WERI-Rb-1 (cell line): ENCODE measurements at regions not wholly inside any gene's neighbourhood (a gene's known extent, or its start where the extent isn't known, plus 50 kb on each side); places are given as distances from the start of the nearest gene placed in this dataset.
"Not testable (repeated sequence)": the region's sequence is repeated elsewhere in the genome, so short reads cannot be mapped to it uniquely, and the experiment has no call there.

Experiments
- DNase-seq: peaks from one replicate; pipeline ENCODE4 v3.0.0-alpha.2; 2020
- H3K27ac ChIP-seq: fragments of 250-450 bp; sonication (Bioruptor Pico); 2 replicates; pipeline ENCODE4 v1.5.1; 2020; ENCODE audit warnings: mild to moderate bottlenecking, moderate library complexity
- H3K27me3 ChIP-seq: fragments of 250-450 bp; sonication (Bioruptor Pico); 2 replicates; pipeline ENCODE4 v1.5.1; 2021; ENCODE audit warnings: mild to moderate bottlenecking, low read depth, moderate library complexity; ENCODE audit not compliant: insufficient read depth, severe bottlenecking
- H3K36me3 ChIP-seq: fragments of 250-450 bp; sonication (Bioruptor Pico); 2 replicates; pipeline ENCODE4 v1.5.1; 2020; ENCODE audit warnings: mild to moderate bottlenecking, moderate library complexity
- H3K4me3 ChIP-seq: 2 replicates; pipeline ENCODE4 v1.5.1; 2011; ENCODE audit warnings: low read depth, mild to moderate bottlenecking, control low read depth, low read length
- H3K9me3 ChIP-seq: fragments of 250-450 bp; sonication (Bioruptor Pico); 2 replicates; pipeline ENCODE4 v1.5.1; 2021; ENCODE audit warnings: mild to moderate bottlenecking, moderate library complexity; ENCODE audit not compliant: severe bottlenecking
- CTCF ChIP-seq: IDR thresholded peaks from 2 replicates; pipeline ENCODE4 v1.5.1; 2011; ENCODE audit warnings: low read depth, mild to moderate bottlenecking, control low read depth, inconsistent platforms, low read length

- no peak for TF ChIP-seq CTCF
These were observed 234.5 kb downstream of the PLA2G4A start for GRCh38 chr1:187063271-187063670.

GRCh38 chr1:187067160-187067559, 238.4 kb downstream of the PLA2G4A start:
- no peak for TF ChIP-seq CTCF
- Histone ChIP-seq H3K36me3 (no peaks in the 10 kb centered on the region), H3K27ac (no peak overlapping the region), H3K4me3 (no peak overlapping the region), H3K27me3 (no peaks in the 10 kb centered on the region), H3K9me3 (no peaks in the 10 kb centered on the region)
- DNase-seq = no peak

More at GRCh38 chr1:187063271-187063670, 234.5 kb downstream of the PLA2G4A start:
- no peaks in the 10 kb centered on the region for H3K27me3 ChIP-seq
- DNase-seq = no peak
- no peak overlapping the region for H3K27ac ChIP-seq
- no peaks in the 10 kb centered on the region for H3K9me3 ChIP-seq
- H3K4me3 ChIP-seq = no peak overlapping the region
- no peaks in the 10 kb centered on the region for H3K36me3 ChIP-seq

GRCh38 chr1:187070076-187070475, 241.3 kb downstream of the PLA2G4A start:
- H3K27me3 ChIP-seq = no peaks in the 10 kb centered on the region
- DNase-seq = no peak
- H3K9me3 ChIP-seq = no peaks in the 10 kb centered on the region
- H3K27ac ChIP-seq = no peak overlapping the region
- H3K4me3 ChIP-seq = no peak overlapping the region
- no peak for TF ChIP-seq CTCF
- H3K36me3 ChIP-seq = no peaks in the 10 kb centered on the region

- H3K4me3 ChIP-seq, DNase-seq: not testable (repeated sequence)
These were observed 243.7 kb downstream of the PLA2G4A start for GRCh38 chr1:187072262-187073034.

GRCh38 chr1:187073035-187073560, 244.3 kb downstream of the PLA2G4A start:
- not testable (repeated sequence) for H3K9me3 ChIP-seq, H3K36me3 ChIP-seq, H3K4me3 ChIP-seq, H3K27ac ChIP-seq, H3K27me3 ChIP-seq, DNase-seq

More at GRCh38 chr1:187072262-187073034, 243.7 kb downstream of the PLA2G4A start:
- not testable (repeated sequence) for H3K27me3 ChIP-seq, H3K9me3 ChIP-seq, H3K27ac ChIP-seq, H3K36me3 ChIP-seq

- not testable (repeated sequence) for H3K27ac ChIP-seq, H3K36me3 ChIP-seq, H3K4me3 ChIP-seq, DNase-seq, H3K27me3 ChIP-seq, H3K9me3 ChIP-seq
These were observed 245.0 kb downstream of the PLA2G4A start for GRCh38 chr1:187073634-187074245.

- no peak for DNase-seq
- Histone ChIP-seq H3K9me3 (no peaks in the 10 kb centered on the region), H3K27ac (no peak overlapping the region), H3K4me3 (no peak overlapping the region), H3K36me3 (no peaks in the 10 kb centered on the region), H3K27me3 (no peaks in the 10 kb centered on the region)
- no peak for TF ChIP-seq CTCF
These were observed 245.8 kb downstream of the PLA2G4A start for GRCh38 chr1:187074445-187075048.
